ENCODE measurements at regions not wholly inside any gene's neighbourhood (a gene's known extent, or its start where the extent isn't known, plus 50 kb on each side); places are given as distances from the start of the nearest gene placed in this dataset.

DNA sequence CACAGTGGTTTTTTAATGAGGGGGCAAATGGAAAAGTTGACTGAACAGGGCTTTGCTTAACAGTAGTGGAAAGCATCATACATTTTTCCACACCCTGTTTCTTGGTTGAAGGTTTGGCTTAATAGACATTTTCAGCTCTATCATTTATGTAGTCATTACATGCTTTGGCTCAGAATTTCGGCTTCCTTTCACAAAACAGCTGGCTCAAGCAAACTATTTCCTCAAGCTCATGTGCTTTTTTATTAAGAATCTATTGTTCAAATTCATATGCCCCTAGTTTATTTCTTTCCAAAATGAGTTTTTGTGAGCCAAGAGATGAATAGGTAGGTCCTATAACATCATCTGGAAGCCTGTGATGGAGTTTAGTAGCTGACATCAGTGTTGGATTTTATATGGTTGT, 113.8 kb downstream of the SLITRK6 start:
- TF ChIP-seq, protein P1, sequence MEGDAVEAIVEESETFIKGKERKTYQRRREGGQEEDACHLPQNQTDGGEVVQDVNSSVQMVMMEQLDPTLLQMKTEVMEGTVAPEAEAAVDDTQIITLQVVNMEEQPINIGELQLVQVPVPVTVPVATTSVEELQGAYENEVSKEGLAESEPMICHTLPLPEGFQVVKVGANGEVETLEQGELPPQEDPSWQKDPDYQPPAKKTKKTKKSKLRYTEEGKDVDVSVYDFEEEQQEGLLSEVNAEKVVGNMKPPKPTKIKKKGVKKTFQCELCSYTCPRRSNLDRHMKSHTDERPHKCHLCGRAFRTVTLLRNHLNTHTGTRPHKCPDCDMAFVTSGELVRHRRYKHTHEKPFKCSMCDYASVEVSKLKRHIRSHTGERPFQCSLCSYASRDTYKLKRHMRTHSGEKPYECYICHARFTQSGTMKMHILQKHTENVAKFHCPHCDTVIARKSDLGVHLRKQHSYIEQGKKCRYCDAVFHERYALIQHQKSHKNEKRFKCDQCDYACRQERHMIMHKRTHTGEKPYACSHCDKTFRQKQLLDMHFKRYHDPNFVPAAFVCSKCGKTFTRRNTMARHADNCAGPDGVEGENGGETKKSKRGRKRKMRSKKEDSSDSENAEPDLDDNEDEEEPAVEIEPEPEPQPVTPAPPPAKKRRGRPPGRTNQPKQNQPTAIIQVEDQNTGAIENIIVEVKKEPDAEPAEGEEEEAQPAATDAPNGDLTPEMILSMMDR (IDR thresholded peaks at IDR 0.05; ENCODE audit: poor library complexity) = no peak
- no peak for TF ChIP-seq EZH2 (IDR thresholded peaks at IDR 0.05; ENCODE audit: borderline replicate concordance)
- no peak for TF ChIP-seq EZH2phosphoT487 (IDR thresholded peaks at IDR 0.05; ENCODE audit: low read depth, severe bottlenecking, unreplicated experiment)
